SH-SY5Y (cell line): ENCODE measurements at regions not wholly inside any gene's neighbourhood (a gene's known extent, or its start where the extent isn't known, plus 50 kb on each side); places are given as distances from the start of the nearest gene placed in this dataset.

Source experiments
- GATA2 ChIP-seq: IDR thresholded peaks from 2 replicates; pipeline ENCODE4 v1.6.1; 2011; ENCODE audit warnings: mild to moderate bottlenecking, low read depth, low read length
- GATA3 ChIP-seq: IDR thresholded peaks from 2 replicates; pipeline ENCODE4 v1.6.1; 2011; ENCODE audit warnings: low read depth, mild to moderate bottlenecking, low read length, moderate library complexity

GRCh38 chr16:6428861-6429260 lies 903.8 kb upstream of the RBFOX1 start:
- TF ChIP-seq GATA3 = no peak
- TF ChIP-seq GATA2 = no peak
